Suprapubic skin (tissue), 4 donors: ENCODE measurements at regions not wholly inside any gene's neighbourhood (a gene's known extent, or its start where the extent isn't known, plus 50 kb on each side); places are given as distances from the start of the nearest gene placed in this dataset.
A peak's percentile ranks its signal among the peaks of the same experiment; 100 is the strongest.

Experiments
- DNase-seq, 2 donors: peaks; one replicate each; pipeline ENCODE4 v3.0.0-alpha.2; 2019; ENCODE audit warnings: low spot score in 2 of 2
- H3K27ac ChIP-seq: fragments of 200-600 bp; sonication (generic); one replicate; pipeline ENCODE4 v1.5.1; 2019
- H3K27me3 ChIP-seq: fragments of 200-600 bp; sonication (generic); one replicate; pipeline ENCODE4 v1.5.1; 2019
- H3K36me3 ChIP-seq: fragments of 200-600 bp; sonication (generic); one replicate; pipeline ENCODE4 v1.5.1; 2019
- H3K4me1 ChIP-seq: fragments of 200-600 bp; sonication (generic); one replicate; pipeline ENCODE4 v1.5.1; 2019
- H3K4me3 ChIP-seq: fragments of 200-600 bp; sonication (generic); one replicate; pipeline ENCODE4 v1.5.1; 2019; ENCODE audit warnings: mild to moderate bottlenecking
- H3K9me3 ChIP-seq: fragments of 200-600 bp; sonication (generic); one replicate; pipeline ENCODE4 v1.5.1; 2019
- EP300 ChIP-seq: sonication (generic); formaldehyde crosslinking; IDR thresholded peaks from one replicate; pipeline ENCODE4 v1.6.1; 2017; ENCODE audit warnings: antibody characterized with exemption
- POLR2A ChIP-seq, 2 donors: fragments of 450-650 bp; IDR thresholded peaks; one replicate each; pipeline ENCODE4 v1.6.1; 2017; ENCODE audit warnings: antibody characterized with exemption in 2 of 2, mild to moderate bottlenecking in 2 of 2, moderate library complexity in 2 of 2
- POLR2AphosphoS5 ChIP-seq, 3 donors: sonication (generic); formaldehyde crosslinking; IDR thresholded peaks; one replicate each; pipeline ENCODE4 v1.6.1; 2017; ENCODE audit warnings: antibody characterized with exemption in 3 of 3
- WGBS: methylation state at CpG from one replicate; pipeline ENCODE4 v1.1.5; 2018; 5-methylcytosine and 5-hydroxymethylcytosine counted together
- TF ChIP-seq, protein P1 (sequence below), 2 donors: fragments of 200-600 bp in 1 of 2; fragments of 450-650 bp in 1 of 2; sonication (generic) in 1 of 2; IDR thresholded peaks; one replicate each; pipeline ENCODE4 v1.5.1; 2016 to 2019; ENCODE audit warnings: antibody characterized with exemption in 2 of 2, mild to moderate bottlenecking in 1 of 2, moderate library complexity in 1 of 2

DNA sequence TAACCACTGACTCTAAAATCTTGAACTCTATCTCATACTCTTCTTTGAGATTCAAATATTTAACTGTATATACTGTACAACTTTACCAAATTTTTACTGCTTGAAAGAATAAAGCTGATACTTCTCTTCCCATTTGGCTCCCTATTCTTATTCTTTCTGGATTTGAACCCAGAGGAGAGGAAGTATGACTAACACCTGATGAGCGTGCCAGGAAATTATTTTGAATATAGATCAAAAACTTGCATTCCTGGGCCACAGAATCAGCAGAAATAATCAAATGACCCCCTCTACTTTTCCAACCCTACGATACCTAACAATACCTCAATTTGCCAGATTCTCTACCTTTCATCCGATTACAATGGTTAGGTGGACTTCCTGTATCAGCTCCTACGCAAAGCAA, 285.8 kb downstream of the ISL1 start:
- TF ChIP-seq POLR2AphosphoS5 (IDR thresholded peaks at IDR 0.05) (no peak), EP300 (no peak), POLR2A (IDR thresholded peaks at IDR 0.05) (no peak)
- TF ChIP-seq, protein P1, sequence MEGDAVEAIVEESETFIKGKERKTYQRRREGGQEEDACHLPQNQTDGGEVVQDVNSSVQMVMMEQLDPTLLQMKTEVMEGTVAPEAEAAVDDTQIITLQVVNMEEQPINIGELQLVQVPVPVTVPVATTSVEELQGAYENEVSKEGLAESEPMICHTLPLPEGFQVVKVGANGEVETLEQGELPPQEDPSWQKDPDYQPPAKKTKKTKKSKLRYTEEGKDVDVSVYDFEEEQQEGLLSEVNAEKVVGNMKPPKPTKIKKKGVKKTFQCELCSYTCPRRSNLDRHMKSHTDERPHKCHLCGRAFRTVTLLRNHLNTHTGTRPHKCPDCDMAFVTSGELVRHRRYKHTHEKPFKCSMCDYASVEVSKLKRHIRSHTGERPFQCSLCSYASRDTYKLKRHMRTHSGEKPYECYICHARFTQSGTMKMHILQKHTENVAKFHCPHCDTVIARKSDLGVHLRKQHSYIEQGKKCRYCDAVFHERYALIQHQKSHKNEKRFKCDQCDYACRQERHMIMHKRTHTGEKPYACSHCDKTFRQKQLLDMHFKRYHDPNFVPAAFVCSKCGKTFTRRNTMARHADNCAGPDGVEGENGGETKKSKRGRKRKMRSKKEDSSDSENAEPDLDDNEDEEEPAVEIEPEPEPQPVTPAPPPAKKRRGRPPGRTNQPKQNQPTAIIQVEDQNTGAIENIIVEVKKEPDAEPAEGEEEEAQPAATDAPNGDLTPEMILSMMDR (IDR thresholded peaks at IDR 0.05), result no peak
- DNase-seq, result no peak
- H3K27me3 ChIP-seq, result no peaks in the 10 kb centered on the region
- no peaks in the 10 kb centered on the region for H3K36me3 ChIP-seq
- H3K4me1 ChIP-seq, result no peaks in the 10 kb centered on the region
- no peak overlapping the region for H3K4me3 ChIP-seq
- WGBS, result 87% methylated on average over 4 of the region's 4 CpGs
- no peaks in the 10 kb centered on the region for H3K9me3 ChIP-seq
- no peak overlapping the region for H3K27ac ChIP-seq

DNA sequence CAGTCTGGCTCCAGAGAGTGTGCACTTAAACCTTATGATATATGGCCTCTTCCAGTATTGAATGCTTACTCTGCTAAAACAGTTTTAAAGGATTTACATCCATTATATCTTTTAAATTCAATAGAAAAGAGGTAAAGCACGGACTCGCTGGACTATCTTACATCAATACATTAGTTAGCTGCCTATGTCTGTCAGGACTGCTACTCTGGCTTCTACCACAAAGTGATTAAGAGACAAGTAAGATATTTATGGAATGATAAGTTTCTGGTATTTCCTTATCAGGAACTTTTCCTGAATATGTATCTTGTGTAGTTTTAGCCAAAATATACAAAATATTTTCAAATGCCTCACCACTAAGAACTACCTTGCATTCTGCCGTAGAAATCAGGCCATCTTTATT, 295.1 kb downstream of the ISL1 start:
- Histone ChIP-seq H3K36me3 (no peaks in the 10 kb centered on the region), H3K9me3 (no peaks in the 10 kb centered on the region), H3K4me3 (no peak overlapping the region), H3K27ac (no peak overlapping the region), H3K4me1 (no peaks in the 10 kb centered on the region), H3K27me3 (no peaks in the 10 kb centered on the region)
- DNase-seq, result no peak
- TF ChIP-seq POLR2AphosphoS5 (IDR thresholded peaks at IDR 0.05) (no peak), POLR2A (IDR thresholded peaks at IDR 0.05) (no peak), EP300 (no peak)
- TF ChIP-seq, protein P1 (IDR thresholded peaks at IDR 0.05), result no peak
- WGBS, result 75% methylated on average over 3 of the region's 3 CpGs

- H3K4me1 ChIP-seq, result no peaks in the 10 kb centered on the region
- H3K27ac ChIP-seq, result no peak overlapping the region
- H3K9me3 ChIP-seq, result no peaks in the 10 kb centered on the region
- TF ChIP-seq POLR2A (IDR thresholded peaks at IDR 0.05) (no peak), POLR2AphosphoS5 (IDR thresholded peaks at IDR 0.05) (no peak), EP300 (no peak)
- TF ChIP-seq, protein P1 (IDR thresholded peaks at IDR 0.05), result no peak
- no peaks in the 10 kb centered on the region for H3K36me3 ChIP-seq
- DNase-seq, result no peak
- no peak overlapping the region for H3K4me3 ChIP-seq
- H3K27me3 ChIP-seq, result no peaks in the 10 kb centered on the region
These were observed 296.0 kb downstream of the ISL1 start for GRCh38 chr5:51679286-51679685.

DNA sequence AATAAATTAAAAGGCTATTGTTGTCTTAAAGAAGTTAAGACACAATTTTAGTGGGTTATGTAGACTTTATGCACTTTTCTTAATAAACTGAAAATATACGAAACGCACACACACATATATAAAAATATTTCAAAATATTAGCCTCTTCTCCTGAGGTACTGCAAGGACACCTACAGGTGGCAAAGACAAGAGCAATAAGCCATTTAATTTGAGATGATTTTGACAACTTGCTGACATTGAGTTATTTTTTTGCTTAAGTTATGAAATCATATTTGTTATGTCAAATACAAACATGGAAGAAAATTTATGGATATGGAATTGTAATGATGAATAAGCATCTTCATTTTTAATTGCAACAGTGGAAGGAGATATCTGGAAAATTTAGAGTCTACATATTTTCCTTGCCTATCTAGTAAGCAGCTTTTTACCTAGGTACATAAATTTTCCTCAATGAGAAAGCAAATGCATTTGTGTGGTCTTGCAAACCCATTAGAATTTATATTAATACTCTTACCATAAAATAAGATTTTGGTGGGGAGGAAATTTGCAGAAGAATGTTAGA, 301.6 kb downstream of the ISL1 start:
- no peaks in the 10 kb centered on the region for H3K9me3 ChIP-seq
- H3K27me3 ChIP-seq, result no peaks in the 10 kb centered on the region
- H3K4me1 ChIP-seq, result no peaks in the 10 kb centered on the region
- TF ChIP-seq POLR2AphosphoS5 (IDR thresholded peaks at IDR 0.05), result no peak
- TF ChIP-seq, protein P1 (IDR thresholded peaks at IDR 0.05), result peak in 1 of 2 donors; percentile 5
- TF ChIP-seq POLR2A (IDR thresholded peaks at IDR 0.05), result no peak
- TF ChIP-seq EP300, result no peak
- no peak for DNase-seq
- H3K36me3 ChIP-seq, result no peaks in the 10 kb centered on the region
- no peak overlapping the region for H3K4me3 ChIP-seq
- 56% methylated on average over 2 of the region's 2 CpGs for WGBS
- no peak overlapping the region for H3K27ac ChIP-seq

GRCh38 chr5:51685419-51685818, 302.2 kb downstream of the ISL1 start:
- Histone ChIP-seq H3K27ac (no peak overlapping the region), H3K36me3 (no peaks in the 10 kb centered on the region), H3K4me3 (no peak overlapping the region), H3K27me3 (no peaks in the 10 kb centered on the region), H3K9me3 (no peaks in the 10 kb centered on the region), H3K4me1 (no peaks in the 10 kb centered on the region)
- 92% methylated on average over 3 of the region's 3 CpGs for WGBS
- no peak for DNase-seq
- no peak for TF ChIP-seq POLR2AphosphoS5 (IDR thresholded peaks at IDR 0.05)
- no peak for TF ChIP-seq POLR2A (IDR thresholded peaks at IDR 0.05)
- TF ChIP-seq EP300, result no peak
- TF ChIP-seq, protein P1 (IDR thresholded peaks at IDR 0.05), result no peak
